Naive thymus-derived CD8-positive, alpha-beta T cell (primary cell): ENCODE measurements at regions not wholly inside any gene's neighbourhood (a gene's known extent, or its start where the extent isn't known, plus 50 kb on each side); places are given as distances from the start of the nearest gene placed in this dataset.
A peak's percentile ranks its signal among the peaks of the same experiment; 100 is the strongest.

Source experiments
- ATAC-seq, 2 donors: fragments of 150-1000 bp; cut with Tn5 transposase in 1 of 2; sonication (Bioruptor Pico), chemical (Tn5 transposase) in 1 of 2; 1 replicate in 1 of 2; 2 replicates in 1 of 2; pipeline ENCODE4 v1.10.0; 2021; ENCODE audit warnings: mild to moderate bottlenecking in 2 of 2, moderate library complexity in 2 of 2
- POLR2A ChIA-PET: fragments of 350-600 bp; sonication (Branson Sonifier 250); formaldehyde crosslinking; loops from one replicate; lab custom pipeline; 2021; ENCODE audit warnings: antibody characterized with exemption; lab: Charles Lee
- DNase-seq, 10 donors: peaks; one replicate each; pipeline versions ENCODE4 v3.0.0 to v3.0.0-alpha.2; 2020 to 2022
- H3K27ac Mint-ChIP-seq, 10 donors: one replicate each; pipeline ENCODE4 v1.8.0; 2020 to 2022; ENCODE audit warnings: mild to moderate bottlenecking in 10 of 10, mixed read lengths in 10 of 10, moderate library complexity in 4 of 10, inconsistent platforms in 1 of 10
- H3K27me3 Mint-ChIP-seq, 5 donors: one replicate each; pipeline ENCODE4 v1.8.0; 2021 to 2022; ENCODE audit warnings: mixed read lengths in 5 of 5
- H3K36me3 Mint-ChIP-seq, 3 donors: one replicate each; pipeline ENCODE4 v1.8.0; 2020 to 2022; ENCODE audit warnings: mixed read lengths in 3 of 3, mild to moderate bottlenecking in 2 of 3, inconsistent platforms in 1 of 3
- H3K4me1 Mint-ChIP-seq, 4 donors: one replicate each; pipeline ENCODE4 v1.8.0; 2021 to 2022; ENCODE audit warnings: mixed read lengths in 4 of 4
- H3K4me3 Mint-ChIP-seq, 10 donors: one replicate each; pipeline ENCODE4 v1.8.0; 2020 to 2022; ENCODE audit warnings: mild to moderate bottlenecking in 10 of 10, mixed read lengths in 10 of 10, moderate library complexity in 6 of 10, inconsistent platforms in 1 of 10
- H3K9me3 Mint-ChIP-seq, 9 donors: one replicate each; pipeline ENCODE4 v1.8.0; 2020 to 2022; ENCODE audit warnings: mixed read lengths in 9 of 9, mild to moderate bottlenecking in 3 of 9, inconsistent platforms in 1 of 9, moderate library complexity in 1 of 9

GRCh38 chr12:19849208-19849607 is 409.9 kb downstream of the AEBP2 start:
- Mint-ChIP-seq H3K4me1 (peaks cover 0 to 3% (median 0%) of the 10 kb centered on the region in 4 donors), H3K36me3 (peaks cover 0 to 8% (median 1%) of the 10 kb centered on the region in 3 donors), H3K4me3 (no peak overlapping the region), H3K27ac (no peak overlapping the region), H3K27me3 (peaks cover 0 to 5% (median 0%) of the 10 kb centered on the region in 5 donors), H3K9me3 (peaks cover 0 to 10% (median 8%) of the 10 kb centered on the region in 9 donors)
- DNase-seq (no peak), ATAC-seq (no peak)
- POLR2A ChIA-PET, result no interaction called here

GRCh38 chr12:19850346-19851065 is 411.2 kb downstream of the AEBP2 start:
- POLR2A ChIA-PET, result no interaction called here
- Mint-ChIP-seq H3K27ac (peak overlapping the region in 1 of 10 donors; percentile 61), H3K4me1 (peaks cover 0 to 3% (median 0%) of the 10 kb centered on the region in 4 donors), H3K4me3 (no peak overlapping the region), H3K9me3 (peaks cover 0 to 11% (median 8%) of the 10 kb centered on the region in 9 donors), H3K36me3 (peaks cover 0 to 8% (median 1%) of the 10 kb centered on the region in 3 donors), H3K27me3 (peaks cover 0 to 7% (median 5%) of the 10 kb centered on the region in 5 donors)
- ATAC-seq (no peak), DNase-seq (no peak)

GRCh38 chr12:19852100-19852855 is 413.0 kb downstream of the AEBP2 start:
- peaks cover 0 to 14% (median 8%) of the 10 kb centered on the region in 9 donors for H3K9me3 Mint-ChIP-seq
- no peak for DNase-seq
- POLR2A ChIA-PET, result no interaction called here
- H3K27ac Mint-ChIP-seq, result no peak overlapping the region
- peaks cover 0 to under 1% (median 0%) of the 10 kb centered on the region in 4 donors for H3K4me1 Mint-ChIP-seq
- H3K4me3 Mint-ChIP-seq, result no peak overlapping the region
- H3K27me3 Mint-ChIP-seq, result peaks cover 1 to 25% (median 6%) of the 10 kb centered on the region in 5 donors
- ATAC-seq, result no peak
- H3K36me3 Mint-ChIP-seq, result peaks cover 0 to 15% (median 0%) of the 10 kb centered on the region in 3 donors

GRCh38 chr12:19855851-19856250 is 416.6 kb downstream of the AEBP2 start:
- DNase-seq (no peak), ATAC-seq (no peak)
- Mint-ChIP-seq H3K4me3 (no peak overlapping the region), H3K9me3 (peaks cover 0 to 10% (median 3%) of the 10 kb centered on the region in 9 donors), H3K27ac (no peak overlapping the region), H3K27me3 (peaks cover 1 to 25% (median 6%) of the 10 kb centered on the region in 5 donors), H3K4me1 (no peaks in the 10 kb centered on the region), H3K36me3 (peaks cover 0 to 7% (median 1%) of the 10 kb centered on the region in 3 donors)
- POLR2A ChIA-PET, result no interaction called here

GRCh38 chr12:19856389-19856788 is 417.1 kb downstream of the AEBP2 start:
- DNase-seq (no peak), ATAC-seq (no peak)
- Mint-ChIP-seq H3K9me3 (peaks cover 0 to 15% (median 3%) of the 10 kb centered on the region in 9 donors), H3K36me3 (peaks cover 0 to 7% (median 3%) of the 10 kb centered on the region in 3 donors), H3K27ac (no peak overlapping the region), H3K4me1 (no peaks in the 10 kb centered on the region), H3K27me3 (peaks cover 1 to 25% (median 6%) of the 10 kb centered on the region in 5 donors), H3K4me3 (no peak overlapping the region)
- POLR2A ChIA-PET, result no interaction called here

GRCh38 chr12:19857204-19857603 is 417.9 kb downstream of the AEBP2 start:
- Mint-ChIP-seq H3K27ac (no peak overlapping the region), H3K36me3 (peaks cover 0 to 7% (median 3%) of the 10 kb centered on the region in 3 donors), H3K4me3 (no peak overlapping the region), H3K9me3 (peaks cover 0 to 19% (median 4%) of the 10 kb centered on the region in 9 donors), H3K4me1 (no peaks in the 10 kb centered on the region), H3K27me3 (peaks cover 1 to 25% (median 6%) of the 10 kb centered on the region in 5 donors)
- no peak for ATAC-seq
- POLR2A ChIA-PET, result no interaction called here
- DNase-seq, result no peak

GRCh38 chr12:19867151-19867550 is 427.9 kb downstream of the AEBP2 start:
- Mint-ChIP-seq H3K27ac (no peak overlapping the region), H3K4me1 (no peaks in the 10 kb centered on the region), H3K36me3 (no peaks in the 10 kb centered on the region), H3K9me3 (peaks cover 0 to 4% (median 0%) of the 10 kb centered on the region in 9 donors), H3K4me3 (no peak overlapping the region), H3K27me3 (peaks cover 0 to 1% (median 0%) of the 10 kb centered on the region in 5 donors)
- no peak for DNase-seq
- ATAC-seq, result no peak
- POLR2A ChIA-PET, result no interaction called here

GRCh38 chr12:19867970-19868369 is 428.7 kb downstream of the AEBP2 start:
- peaks cover 0 to 1% (median 0%) of the 10 kb centered on the region in 5 donors for H3K27me3 Mint-ChIP-seq
- H3K36me3 Mint-ChIP-seq, result no peaks in the 10 kb centered on the region
- H3K4me3 Mint-ChIP-seq, result no peak overlapping the region
- ATAC-seq (no peak), DNase-seq (no peak)
- peaks cover 0 to 4% (median 0%) of the 10 kb centered on the region in 9 donors for H3K9me3 Mint-ChIP-seq
- no peak overlapping the region for H3K27ac Mint-ChIP-seq
- H3K4me1 Mint-ChIP-seq, result no peaks in the 10 kb centered on the region
- POLR2A ChIA-PET, result no interaction called here

GRCh38 chr12:19869413-19869812 is 430.1 kb downstream of the AEBP2 start:
- Mint-ChIP-seq H3K4me1 (no peaks in the 10 kb centered on the region), H3K27ac (no peak overlapping the region), H3K4me3 (no peak overlapping the region), H3K27me3 (peaks cover 0 to 1% (median 0%) of the 10 kb centered on the region in 5 donors), H3K9me3 (peaks cover 0 to 4% (median 0%) of the 10 kb centered on the region in 9 donors), H3K36me3 (no peaks in the 10 kb centered on the region)
- DNase-seq (no peak), ATAC-seq (no peak)
- POLR2A ChIA-PET, result no interaction called here

- POLR2A ChIA-PET, result no interaction called here
Measured at GRCh38 chr12:19872621-19873540, 433.6 kb downstream of the AEBP2 start.

GRCh38 chr12:19880076-19880475 is 440.8 kb downstream of the AEBP2 start:
- Mint-ChIP-seq H3K27ac (no peak overlapping the region), H3K4me1 (no peaks in the 10 kb centered on the region), H3K4me3 (no peak overlapping the region), H3K27me3 (peaks cover 0 to 4% (median 0%) of the 10 kb centered on the region in 5 donors), H3K36me3 (no peaks in the 10 kb centered on the region), H3K9me3 (peaks cover 0 to 8% (median 0%) of the 10 kb centered on the region in 9 donors)
- POLR2A ChIA-PET, result no interaction called here
- DNase-seq (no peak), ATAC-seq (no peak)

More at GRCh38 chr12:19872621-19873540, 433.6 kb downstream of the AEBP2 start:
- Mint-ChIP-seq H3K4me1 (no peaks in the 10 kb centered on the region), H3K27ac (no peak overlapping the region), H3K27me3 (peaks cover 0 to 3% (median 0%) of the 10 kb centered on the region in 5 donors), H3K9me3 (peaks cover 0 to 4% (median 0%) of the 10 kb centered on the region in 9 donors), H3K36me3 (no peaks in the 10 kb centered on the region), H3K4me3 (no peak overlapping the region)
- ATAC-seq, result no peak
- DNase-seq, result no peak

- Mint-ChIP-seq H3K27me3 (peaks cover 0 to 4% (median 0%) of the 10 kb centered on the region in 5 donors), H3K27ac (no peak overlapping the region), H3K4me1 (no peaks in the 10 kb centered on the region), H3K9me3 (peaks cover 0 to 8% (median 0%) of the 10 kb centered on the region in 9 donors), H3K36me3 (no peaks in the 10 kb centered on the region), H3K4me3 (no peak overlapping the region)
- ATAC-seq, result no peak
- DNase-seq, result no peak
- POLR2A ChIA-PET, result no interaction called here
Measured at GRCh38 chr12:19880721-19881120, 441.4 kb downstream of the AEBP2 start.
